ENCODE measurements at regions not wholly inside any gene's neighbourhood (a gene's known extent, or its start where the extent isn't known, plus 50 kb on each side); places are given as distances from the start of the nearest gene placed in this dataset.
A peak's percentile ranks its signal among the peaks of the same experiment; 100 is the strongest.
"Not testable (repeated sequence)": the region's sequence is repeated elsewhere in the genome, so short reads cannot be mapped to it uniquely, and the experiment has no call there.

DNA sequence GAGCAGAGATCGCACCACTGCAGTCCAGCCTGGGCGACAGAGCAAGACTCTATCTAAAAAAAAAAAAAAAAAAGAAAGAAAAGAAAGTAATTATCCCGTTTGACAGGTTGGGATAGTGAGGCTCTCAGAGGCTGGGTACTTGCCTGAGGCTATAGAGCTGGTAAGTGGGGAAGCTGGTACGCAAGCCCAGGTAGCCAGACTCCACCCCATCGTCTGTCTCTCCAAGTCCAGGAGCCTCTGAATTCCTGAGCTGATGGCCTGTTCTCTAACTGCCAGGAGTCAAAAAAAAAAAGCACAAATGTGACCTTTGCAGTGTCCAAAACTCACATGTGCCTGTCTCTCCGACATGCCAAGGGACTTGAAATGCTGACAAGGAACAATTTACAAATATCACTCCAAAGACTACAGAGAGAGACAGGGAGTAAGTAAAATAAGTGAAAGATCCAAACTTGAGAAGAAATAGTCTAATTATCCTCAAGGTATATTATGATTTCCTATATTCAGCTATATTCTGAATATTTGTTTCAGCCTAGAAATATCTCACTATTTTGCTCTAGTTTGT, 109.1 kb upstream of the SCAF8 start:
- ATAC-seq (ENCODE audit: insufficient number of reproducible peaks, low FRiP score, low read depth) (no peak), DNase-seq (ENCODE audit: low spot score) (no peak)
- no peak overlapping the region for H3K27ac ChIP-seq
- no peaks in the 10 kb centered on the region for H3K9me3 ChIP-seq
- no peak overlapping the region for H3K4me3 ChIP-seq
- TF ChIP-seq, protein P1, sequence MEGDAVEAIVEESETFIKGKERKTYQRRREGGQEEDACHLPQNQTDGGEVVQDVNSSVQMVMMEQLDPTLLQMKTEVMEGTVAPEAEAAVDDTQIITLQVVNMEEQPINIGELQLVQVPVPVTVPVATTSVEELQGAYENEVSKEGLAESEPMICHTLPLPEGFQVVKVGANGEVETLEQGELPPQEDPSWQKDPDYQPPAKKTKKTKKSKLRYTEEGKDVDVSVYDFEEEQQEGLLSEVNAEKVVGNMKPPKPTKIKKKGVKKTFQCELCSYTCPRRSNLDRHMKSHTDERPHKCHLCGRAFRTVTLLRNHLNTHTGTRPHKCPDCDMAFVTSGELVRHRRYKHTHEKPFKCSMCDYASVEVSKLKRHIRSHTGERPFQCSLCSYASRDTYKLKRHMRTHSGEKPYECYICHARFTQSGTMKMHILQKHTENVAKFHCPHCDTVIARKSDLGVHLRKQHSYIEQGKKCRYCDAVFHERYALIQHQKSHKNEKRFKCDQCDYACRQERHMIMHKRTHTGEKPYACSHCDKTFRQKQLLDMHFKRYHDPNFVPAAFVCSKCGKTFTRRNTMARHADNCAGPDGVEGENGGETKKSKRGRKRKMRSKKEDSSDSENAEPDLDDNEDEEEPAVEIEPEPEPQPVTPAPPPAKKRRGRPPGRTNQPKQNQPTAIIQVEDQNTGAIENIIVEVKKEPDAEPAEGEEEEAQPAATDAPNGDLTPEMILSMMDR (IDR thresholded peaks at IDR 0.05): no peak
- H3K27me3 ChIP-seq (replicated peaks; ENCODE audit: insufficient read depth): no peaks in the 10 kb centered on the region
- peaks cover 8 to 29% of the 10 kb centered on the region in 2 donors for H3K4me1 ChIP-seq (ENCODE audit: control insufficient read depth in 1 of 2, low read depth in 2 of 2)
- H3K36me3 ChIP-seq: no peaks in the 10 kb centered on the region

DNA sequence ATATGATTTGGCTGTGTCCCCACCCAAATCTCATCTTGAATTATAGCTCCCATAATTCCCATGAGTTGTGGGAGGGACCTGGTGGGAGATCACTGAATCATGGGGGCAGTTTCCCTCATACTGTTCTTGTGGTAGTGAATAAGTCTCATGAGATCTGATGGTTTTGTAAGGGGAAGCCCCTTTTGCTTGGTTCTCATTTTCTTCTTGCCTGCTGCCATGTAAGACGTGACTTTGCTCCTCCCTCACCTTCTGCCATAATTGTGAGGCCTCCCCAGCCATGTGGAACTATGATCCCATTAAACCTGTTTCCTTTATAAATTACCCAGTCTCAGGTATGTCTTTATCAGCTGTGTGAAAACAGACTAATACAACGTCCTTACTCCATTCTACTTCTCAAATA, 108.5 kb upstream of the SCAF8 start:
- H3K4me3 ChIP-seq; H3K36me3 ChIP-seq; H3K27me3 ChIP-seq (replicated peaks; ENCODE audit: insufficient read depth); DNase-seq (ENCODE audit: low spot score); H3K27ac ChIP-seq; ATAC-seq (ENCODE audit: insufficient number of reproducible peaks, low FRiP score, low read depth); H3K9me3 ChIP-seq: not testable (repeated sequence)
- H3K4me1 ChIP-seq (ENCODE audit: control insufficient read depth in 1 of 2, low read depth in 2 of 2): peaks cover 8 to 29% of the 10 kb centered on the region in 2 donors

DNA sequence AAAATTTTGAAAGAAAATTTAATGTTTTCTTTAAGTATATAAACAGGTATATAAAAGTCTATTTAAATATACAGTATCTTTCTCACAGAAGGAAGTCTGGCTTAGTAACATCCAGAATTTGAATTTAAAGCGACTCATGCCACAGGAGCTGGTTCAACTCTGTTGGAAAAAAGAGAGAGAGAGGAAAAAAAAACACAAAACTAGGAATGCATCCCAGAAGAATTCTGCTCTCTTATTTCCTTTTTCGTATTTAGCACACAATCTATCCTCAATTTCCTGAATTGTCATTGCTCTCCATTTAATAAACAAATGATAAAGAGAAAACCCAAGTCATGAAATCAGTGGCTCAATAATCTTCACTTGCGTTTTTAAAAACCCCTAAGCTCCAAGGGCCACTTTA, 107.5 kb upstream of the SCAF8 start:
- Histone ChIP-seq H3K36me3 (no peaks in the 10 kb centered on the region), H3K27me3 (replicated peaks; ENCODE audit: insufficient read depth) (no peaks in the 10 kb centered on the region), H3K27ac (peak overlapping the region; percentile 45 to 63), H3K9me3 (no peaks in the 10 kb centered on the region), H3K4me3 (peak overlapping the region; percentile 36), H3K4me1 (ENCODE audit: control insufficient read depth in 1 of 2, low read depth in 2 of 2) (peaks cover 8 to 29% of the 10 kb centered on the region in 2 donors)
- TF ChIP-seq, protein P1 (IDR thresholded peaks at IDR 0.05): no peak
- DNase-seq (ENCODE audit: low spot score): no peak
- no peak for ATAC-seq (ENCODE audit: insufficient number of reproducible peaks, low FRiP score, low read depth)

DNA sequence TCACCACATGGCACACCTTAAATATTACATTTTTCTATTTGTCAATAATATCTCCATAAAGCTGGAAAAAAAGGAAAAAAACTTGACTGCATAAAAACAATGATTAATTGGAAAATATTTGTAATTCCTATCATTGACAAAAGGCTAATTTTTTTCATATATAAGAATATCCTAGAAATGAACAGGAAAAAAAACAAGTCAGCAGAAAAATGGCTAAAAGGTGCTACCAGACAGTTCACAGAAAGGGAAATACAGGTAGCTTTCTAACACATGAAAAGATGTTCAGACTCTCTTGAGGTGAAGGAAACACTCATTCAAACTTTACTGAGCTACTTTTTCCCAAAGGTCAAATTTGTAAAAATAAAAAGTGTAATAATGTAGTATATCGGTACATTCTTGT, 104.1 kb upstream of the SCAF8 start:
- TF ChIP-seq, protein P1 (IDR thresholded peaks at IDR 0.05): no peak
- H3K27me3 ChIP-seq (replicated peaks; ENCODE audit: insufficient read depth): no peaks in the 10 kb centered on the region
- H3K9me3 ChIP-seq: no peaks in the 10 kb centered on the region
- H3K27ac ChIP-seq: no peak overlapping the region
- ATAC-seq (ENCODE audit: insufficient number of reproducible peaks, low FRiP score, low read depth) (no peak), DNase-seq (ENCODE audit: low spot score) (no peak)
- no peaks in the 10 kb centered on the region for H3K36me3 ChIP-seq
- H3K4me1 ChIP-seq (ENCODE audit: control insufficient read depth in 1 of 2, low read depth in 2 of 2): peaks cover 8 to 23% of the 10 kb centered on the region in 2 donors
- no peak overlapping the region for H3K4me3 ChIP-seq

DNA sequence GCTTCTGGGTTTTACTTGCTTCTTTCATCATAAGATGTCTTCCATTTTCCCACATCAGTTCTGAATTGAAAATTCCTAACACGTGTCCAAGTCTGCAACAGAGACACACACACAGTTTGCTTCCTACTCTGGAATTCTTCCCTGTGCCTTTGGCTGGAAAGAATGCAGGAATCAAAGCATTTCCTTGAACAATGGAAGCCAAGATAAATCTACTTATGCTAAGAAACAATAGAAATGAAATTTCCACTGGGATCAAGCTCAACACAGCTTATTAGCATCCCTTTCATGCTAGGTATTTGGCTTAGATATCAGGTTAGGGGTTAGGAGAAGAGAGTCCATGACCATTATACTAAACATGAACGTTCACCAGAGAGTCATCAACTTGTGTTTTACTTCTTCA, 101.1 kb upstream of the SCAF8 start:
- DNase-seq (ENCODE audit: low spot score) (no peak), ATAC-seq (ENCODE audit: insufficient number of reproducible peaks, low FRiP score, low read depth) (no peak)
- no peaks in the 10 kb centered on the region for H3K27me3 ChIP-seq (replicated peaks; ENCODE audit: insufficient read depth)
- TF ChIP-seq, protein P1 (IDR thresholded peaks at IDR 0.05): no peak
- H3K36me3 ChIP-seq: no peaks in the 10 kb centered on the region
- no peak overlapping the region for H3K27ac ChIP-seq
- no peak overlapping the region for H3K4me3 ChIP-seq
- H3K4me1 ChIP-seq (ENCODE audit: control insufficient read depth in 1 of 2, low read depth in 2 of 2): no peaks in the 10 kb centered on the region
- no peaks in the 10 kb centered on the region for H3K9me3 ChIP-seq

DNA sequence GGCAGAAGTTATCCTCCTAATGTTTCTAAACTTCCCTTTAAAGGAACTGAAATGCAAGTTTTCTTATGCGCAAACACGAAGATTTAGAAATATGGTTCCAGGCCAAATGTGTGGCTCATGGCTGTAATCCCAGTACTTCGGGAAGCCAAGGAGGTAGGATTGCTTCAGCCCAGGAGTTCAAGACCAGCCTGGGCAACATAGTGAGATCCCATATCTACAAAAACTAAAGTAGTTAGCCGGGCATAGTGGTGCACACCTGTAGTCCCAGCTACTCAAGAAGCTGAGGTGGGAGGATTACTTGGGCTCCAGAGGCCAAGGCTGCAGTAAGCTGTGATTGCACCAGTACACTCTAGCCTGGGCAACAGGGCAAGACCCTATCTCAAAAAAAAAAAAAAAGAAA, 95.8 kb upstream of the SCAF8 start:
- DNase-seq (ENCODE audit: low spot score) (no peak), ATAC-seq (ENCODE audit: insufficient number of reproducible peaks, low FRiP score, low read depth) (no peak)
- Histone ChIP-seq H3K9me3 (no peaks in the 10 kb centered on the region), H3K36me3 (no peaks in the 10 kb centered on the region), H3K4me1 (ENCODE audit: control insufficient read depth in 1 of 2, low read depth in 2 of 2) (no peaks in the 10 kb centered on the region), H3K27ac (no peak overlapping the region), H3K4me3 (no peak overlapping the region), H3K27me3 (replicated peaks; ENCODE audit: insufficient read depth) (no peaks in the 10 kb centered on the region)
- TF ChIP-seq, protein P1 (IDR thresholded peaks at IDR 0.05): no peak

All from thoracic aorta (tissue), 2 donors.